HG03039 (cell line): ENCODE measurements at regions not wholly inside any gene's neighbourhood (a gene's known extent, or its start where the extent isn't known, plus 50 kb on each side); places are given as distances from the start of the nearest gene placed in this dataset.

Experiments used
- ATAC-seq: cut with Tn5 transposase; IDR thresholded peaks from one replicate; pipeline ENCODE4 v1.9.1; 2021; ENCODE audit warnings: mild to moderate bottlenecking, moderate library complexity; ENCODE audit not compliant: unreplicated experiment

DNA sequence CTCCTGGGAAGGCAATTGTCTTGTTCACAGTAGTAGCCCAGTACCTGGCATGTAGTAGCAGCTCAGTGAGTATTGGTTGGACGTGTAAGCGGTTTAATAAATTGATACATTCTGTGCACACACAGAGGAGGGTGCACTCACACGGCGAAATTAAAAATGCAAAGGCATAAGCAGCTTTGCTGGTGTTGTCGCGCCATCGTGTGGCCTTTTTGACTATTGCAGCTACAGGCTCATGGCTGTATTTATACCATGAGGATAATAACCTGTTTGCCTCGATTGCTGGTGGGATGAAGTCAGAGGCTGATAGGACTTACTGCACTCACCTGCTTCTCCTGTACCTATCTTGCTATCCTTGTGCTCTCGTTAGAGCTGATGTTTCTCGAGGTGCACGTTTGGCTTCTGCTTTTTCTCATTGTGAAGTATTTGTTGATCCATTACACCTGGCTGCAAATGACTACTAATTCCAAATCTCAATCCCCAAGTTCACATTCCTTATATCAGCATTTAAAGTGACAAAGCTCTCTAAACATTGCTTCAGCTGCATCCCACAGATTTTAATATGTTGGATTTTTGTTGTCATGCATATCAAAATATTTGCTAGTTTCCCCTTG lies 61.5 kb downstream of the TBXT start:
- ATAC-seq, result no peak

DNA sequence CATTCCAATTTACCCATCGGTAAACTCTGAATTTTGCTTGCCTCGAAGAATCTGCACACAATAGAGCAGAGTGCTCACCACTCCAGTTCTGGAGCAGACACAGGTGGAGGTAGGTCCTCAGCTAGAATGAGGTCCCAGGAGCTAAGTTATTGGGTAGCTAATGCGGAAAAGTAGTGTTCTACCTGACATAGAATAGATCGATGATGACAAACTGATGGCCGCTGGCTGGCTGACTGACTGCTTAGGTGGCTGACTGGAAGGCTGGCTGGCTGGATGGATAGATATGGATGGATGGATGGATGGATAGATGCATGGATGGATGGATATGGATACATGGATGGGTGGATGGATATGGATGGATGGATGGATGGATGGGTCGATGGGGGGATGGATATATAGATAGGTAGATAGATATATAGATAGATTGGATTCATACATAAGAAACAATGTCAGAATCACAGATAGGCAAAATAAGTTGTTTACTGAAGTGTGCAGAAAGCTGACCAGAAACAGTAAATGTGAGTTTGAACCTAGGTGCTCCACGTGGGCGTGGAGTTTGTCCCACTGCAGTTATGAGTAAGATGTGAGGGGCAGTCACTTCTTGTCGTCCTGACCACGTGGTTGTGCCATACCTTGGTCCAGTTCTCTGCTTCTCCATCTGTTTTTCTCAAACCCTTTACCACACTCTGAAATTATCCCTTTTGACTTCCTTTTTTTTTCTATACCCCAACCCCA lies 62.1 kb downstream of the TBXT start:
- ATAC-seq, result no peak

DNA sequence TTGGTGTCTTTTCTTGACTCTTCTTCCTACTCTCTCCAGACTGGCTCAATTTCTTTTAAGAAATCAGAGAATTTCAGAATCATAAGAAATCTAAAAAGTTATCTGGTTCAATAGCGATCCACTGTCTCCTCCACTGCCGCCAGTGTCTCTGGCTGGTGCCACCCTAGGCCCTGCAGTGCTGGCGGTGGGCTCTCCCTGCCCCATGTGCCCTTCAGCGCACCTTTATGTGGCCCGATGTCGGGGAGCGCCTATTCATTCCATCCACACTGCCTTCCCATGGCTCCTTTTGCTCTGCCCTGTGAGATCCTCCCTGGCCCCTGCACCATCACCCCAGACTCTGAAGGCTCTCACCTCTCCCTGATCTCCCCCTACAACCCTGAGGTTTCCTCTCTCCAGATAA lies 62.8 kb downstream of the TBXT start:
- ATAC-seq, result no peak

DNA sequence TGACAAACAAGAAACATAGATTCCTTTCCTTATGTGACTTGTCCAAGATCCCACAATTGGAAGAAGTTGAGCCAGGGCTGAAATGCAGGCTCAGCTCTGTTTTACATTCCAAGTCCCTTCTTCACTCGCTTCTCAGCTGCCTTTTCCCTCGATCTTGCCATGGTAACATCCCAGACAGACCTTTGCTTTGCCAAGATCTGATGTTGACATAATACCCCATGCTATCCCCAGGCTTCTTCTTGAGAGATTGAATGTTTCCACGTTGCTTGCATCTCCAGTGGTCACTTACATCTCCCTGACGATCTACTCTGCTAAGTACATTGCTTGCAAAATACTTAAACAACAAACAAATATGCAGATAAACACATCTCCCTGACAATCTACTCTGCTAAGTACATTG lies 63.5 kb downstream of the TBXT start:
- ATAC-seq, result no peak

DNA sequence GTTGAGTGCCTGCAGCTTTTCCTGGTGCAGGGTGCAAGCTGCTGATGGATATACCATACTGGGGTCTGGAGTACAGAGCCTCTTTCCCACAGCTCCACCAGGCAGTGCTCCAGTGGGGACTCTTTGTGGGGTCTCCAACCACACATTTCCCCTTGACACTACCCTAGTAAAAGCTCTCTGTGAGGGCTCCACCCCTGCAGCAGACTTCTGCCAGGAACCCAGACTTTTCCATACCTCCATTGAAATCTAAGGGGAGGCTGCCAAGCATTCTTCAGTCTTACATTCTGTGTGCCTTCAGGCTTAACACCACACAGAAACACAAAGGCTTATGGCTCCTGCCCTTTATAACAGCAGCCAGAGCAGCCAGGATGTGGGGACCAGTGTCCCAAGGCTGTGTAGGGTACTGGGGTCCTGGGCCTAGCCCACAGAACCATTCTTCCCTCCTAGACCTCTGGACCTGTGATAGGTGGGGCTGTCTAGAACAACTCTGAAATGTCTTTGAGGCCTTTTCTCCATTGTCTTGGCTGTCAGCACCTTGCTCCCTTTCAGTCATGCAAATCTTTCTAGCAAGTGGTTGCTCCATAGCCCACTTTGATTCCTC lies 65.7 kb downstream of the TBXT start:
- ATAC-seq, result no peak

DNA sequence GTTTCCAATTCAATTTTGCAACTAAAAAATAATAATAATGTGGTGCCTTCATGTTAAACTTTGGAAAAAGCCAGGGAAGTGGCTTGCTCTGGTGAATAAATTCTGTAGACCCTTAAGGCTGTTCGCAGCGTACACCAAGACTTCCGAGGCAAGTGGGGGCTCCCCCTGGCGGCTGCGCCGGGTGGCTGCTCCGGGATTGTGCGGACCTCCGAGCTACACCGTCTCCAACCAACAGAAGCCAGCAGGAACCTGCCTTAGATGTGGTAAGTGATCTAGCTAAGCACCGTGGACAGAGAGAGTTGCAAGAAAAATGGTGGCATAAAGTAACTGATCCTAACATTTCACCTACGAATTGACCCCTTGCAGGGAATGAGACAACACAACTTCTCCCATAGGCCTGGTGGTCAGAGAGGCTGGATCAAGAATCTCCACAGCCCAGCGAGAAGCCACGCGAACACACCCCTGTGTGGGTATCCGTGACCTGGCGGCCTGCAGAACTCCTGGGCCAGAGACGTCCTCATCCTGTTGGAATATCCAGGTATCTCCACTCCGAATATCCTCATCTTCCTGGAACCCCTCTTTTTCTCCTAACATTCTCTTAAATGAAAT lies 69.6 kb downstream of the TBXT start:
- ATAC-seq, result no peak

DNA sequence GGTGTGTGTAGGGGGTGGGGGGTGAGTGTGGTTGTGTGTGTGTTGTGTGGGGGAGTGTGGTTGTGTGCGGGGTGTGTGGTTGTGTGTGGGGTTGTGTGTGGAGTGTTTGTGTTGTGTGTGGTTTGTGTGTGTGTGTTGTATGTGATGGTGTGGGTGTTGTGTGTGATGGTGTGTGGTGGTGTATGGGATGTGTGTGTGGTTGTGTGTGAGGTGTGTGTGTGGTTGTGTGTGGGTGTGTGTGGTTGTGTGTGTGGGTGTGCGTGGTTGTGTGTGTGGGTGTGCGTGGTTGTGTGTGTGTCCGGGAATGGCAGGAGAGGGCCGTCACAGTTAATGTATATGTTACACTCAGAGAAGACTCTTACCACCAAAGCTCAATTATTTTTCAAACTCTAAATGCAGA lies 79.8 kb downstream of the TBXT start:
- ATAC-seq, result no peak

DNA sequence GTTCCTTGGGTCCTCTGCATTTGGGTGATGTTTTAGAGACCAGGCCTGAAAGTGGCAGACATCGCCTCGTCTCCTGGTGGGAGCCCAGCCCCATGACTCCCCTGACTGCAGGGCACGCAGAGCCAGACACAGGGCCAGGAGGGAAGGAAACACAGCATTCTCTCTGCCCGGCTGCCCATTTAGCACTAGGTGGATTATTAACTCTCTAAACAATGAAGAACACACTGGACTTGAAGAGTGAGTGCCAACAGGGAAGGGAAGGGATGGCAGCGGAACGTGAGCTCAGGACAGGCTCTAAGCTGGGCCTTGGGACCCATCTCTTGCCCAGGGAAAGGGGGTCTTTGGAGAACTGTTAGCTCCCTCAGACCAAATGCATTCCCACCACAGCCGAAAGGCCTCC lies 80.4 kb downstream of the TBXT start:
- no peak for ATAC-seq

DNA sequence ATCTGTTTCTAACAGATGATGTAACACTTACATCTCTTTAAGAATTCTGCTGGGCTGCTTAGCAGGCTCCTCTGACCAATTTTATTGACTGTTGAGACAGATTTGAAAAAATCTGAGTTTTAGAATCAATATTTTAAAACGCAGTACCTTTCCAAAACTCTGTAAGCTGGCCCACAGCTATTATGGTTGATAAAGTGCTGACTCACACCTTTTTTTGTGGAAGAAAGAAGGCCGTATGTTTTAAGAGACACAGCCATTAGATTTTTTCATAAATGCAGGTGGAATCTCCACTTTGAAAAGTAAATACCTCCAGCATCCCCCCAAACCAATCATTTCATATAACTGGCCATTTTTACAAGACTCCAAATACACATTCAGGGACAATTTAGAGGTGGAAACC lies 82.2 kb downstream of the TBXT start:
- ATAC-seq, result no peak

DNA sequence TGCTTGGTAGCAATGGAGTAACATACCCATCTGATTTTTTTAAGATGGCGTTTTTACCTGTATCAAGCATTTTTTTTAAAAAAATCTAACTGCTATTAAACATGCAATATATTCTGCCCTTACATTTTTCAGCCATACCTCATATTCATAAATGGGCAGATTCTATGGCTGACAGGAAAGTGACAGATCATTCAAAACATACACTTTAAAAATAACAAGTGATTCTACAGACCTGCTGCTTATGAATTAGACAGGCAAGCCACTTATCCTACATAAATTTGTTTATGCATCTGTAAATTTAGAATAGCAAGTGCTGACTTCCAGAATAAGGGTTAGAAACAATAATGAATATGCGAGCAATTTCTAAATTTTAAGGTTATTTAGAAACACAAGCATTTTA lies 82.7 kb downstream of the TBXT start:
- no peak for ATAC-seq

DNA sequence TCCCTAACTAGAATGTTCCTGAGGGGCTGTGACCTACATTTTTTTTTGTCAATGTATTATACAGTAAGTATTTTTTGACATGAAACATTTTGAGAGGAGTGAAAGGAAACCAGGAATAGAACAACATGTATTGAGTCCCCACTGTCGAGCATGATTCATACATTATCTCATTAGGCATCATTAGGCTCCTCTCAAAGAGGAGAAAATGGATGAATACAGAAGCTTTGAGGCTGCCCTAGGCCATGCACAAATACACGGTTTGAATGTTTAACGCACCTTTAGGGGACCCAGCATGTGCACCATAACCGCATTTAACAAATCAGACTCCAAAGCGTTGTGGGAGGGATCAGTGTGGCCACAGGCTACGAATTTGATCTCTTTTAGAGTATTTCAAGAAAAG lies 87.8 kb downstream of the TBXT start:
- no peak for ATAC-seq

DNA sequence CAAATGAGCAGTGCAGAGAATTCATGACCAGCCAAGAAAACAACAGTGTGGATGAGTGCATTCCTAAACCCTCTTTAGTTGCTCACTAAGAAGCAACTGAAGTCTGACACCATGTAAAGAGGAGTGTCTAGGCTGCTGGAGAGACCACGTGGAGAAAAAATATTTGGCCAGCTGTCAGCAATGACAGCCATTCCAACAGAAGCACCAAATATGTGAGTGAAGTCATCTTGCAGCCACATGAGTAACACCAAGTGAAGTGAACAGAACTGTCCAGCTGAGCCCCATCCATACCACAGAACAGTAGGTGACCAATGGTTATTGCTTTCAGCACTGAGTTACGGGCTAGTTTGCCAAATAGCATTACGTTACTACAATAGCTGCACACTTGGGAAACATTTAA lies 89.4 kb downstream of the TBXT start:
- no peak for ATAC-seq

DNA sequence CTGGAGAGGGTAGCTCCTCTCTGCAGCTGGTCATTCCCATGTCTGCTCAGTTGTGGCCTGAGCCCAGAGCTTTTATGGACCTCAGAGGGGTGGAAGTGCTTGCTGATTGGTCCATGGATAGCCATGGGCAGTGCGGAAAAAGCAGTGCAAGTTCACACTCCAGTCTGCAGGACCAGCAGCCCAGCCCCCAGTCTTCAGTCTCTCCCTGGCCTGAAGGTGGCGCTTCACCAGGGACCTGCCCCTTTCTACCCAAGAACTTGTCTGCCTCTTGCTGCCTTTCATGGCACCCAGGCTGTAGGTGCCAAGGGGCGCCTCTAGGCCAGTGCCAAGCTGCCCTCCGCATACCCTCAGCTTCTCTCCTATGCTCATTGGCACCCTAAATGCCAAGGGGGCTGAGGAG lies 91.0 kb downstream of the TBXT start:
- no peak for ATAC-seq

DNA sequence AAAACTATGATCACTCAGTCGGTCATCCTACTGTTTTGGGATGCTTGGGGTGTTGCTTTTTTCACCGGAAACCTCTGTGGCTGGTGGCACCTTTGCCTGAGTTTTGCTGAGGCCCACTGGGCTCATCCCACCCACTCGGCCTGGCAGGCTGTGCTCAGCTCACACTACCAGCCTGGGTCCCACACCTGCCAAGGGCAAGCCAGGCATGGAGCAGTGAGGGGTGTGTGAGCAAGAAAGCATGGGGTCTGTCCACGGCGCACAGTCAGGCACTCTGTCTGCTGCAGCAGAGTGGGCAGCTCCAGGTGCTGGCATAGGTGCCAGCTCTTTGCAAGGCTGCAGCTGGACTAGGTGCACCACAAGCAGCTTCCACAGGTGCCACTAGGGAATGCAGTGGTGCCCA lies 91.7 kb downstream of the TBXT start:
- no peak for ATAC-seq

DNA sequence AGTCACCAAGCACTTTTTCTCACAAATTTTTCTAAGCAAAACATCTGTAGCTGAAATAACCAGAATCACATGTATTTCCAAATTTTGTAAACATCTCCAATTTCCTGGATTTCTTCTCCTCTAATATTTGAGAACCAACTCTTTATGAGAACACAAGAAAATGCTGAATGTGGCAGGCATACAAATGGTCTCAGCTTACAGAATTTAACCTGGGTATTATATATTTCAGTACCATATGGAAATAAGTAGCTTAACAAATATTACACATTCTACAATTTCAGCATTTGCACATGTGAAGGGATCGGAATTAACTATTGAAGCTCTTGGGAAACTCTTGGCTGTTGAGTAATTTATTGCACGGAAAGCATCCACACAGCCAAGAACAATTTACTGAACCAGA lies 92.5 kb downstream of the TBXT start:
- no peak for ATAC-seq

DNA sequence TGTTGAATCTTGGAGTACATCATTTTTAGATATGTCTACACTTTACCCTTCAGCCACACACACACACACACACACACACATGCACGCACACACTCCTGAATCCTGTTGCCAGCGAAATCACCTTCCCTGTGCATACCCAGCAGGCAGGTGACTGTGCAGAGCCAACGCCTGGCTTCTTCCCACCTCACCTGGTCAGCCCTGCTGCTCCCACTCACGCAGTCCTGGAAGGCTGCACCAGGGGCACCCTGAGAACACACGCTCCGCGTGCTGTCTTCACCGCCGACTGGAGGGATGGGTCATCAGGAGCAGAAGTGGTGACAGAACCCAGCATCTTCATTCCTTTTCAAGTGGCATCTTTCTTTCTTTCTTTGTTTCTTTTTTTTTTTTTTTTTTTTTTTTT lies 94.6 kb downstream of the TBXT start:
- no peak for ATAC-seq

DNA sequence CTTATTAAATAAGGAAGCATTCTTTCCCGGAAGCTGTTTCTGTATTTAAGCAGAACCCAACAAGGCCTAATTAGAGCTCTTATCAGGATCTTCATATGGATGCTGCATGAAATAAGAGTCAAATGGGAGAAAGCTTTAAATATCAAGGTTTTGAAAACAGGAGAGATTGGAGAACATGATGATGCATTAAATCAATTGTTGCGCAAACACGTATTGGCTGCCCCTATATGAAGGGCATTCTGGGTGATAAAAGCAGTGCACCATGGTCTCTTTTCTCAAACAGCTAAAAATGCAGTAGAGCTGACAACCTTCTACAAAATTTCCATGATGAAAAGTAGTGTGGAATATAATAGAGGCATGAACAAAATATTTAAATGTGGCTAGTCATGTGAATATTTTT lies 98.9 kb downstream of the TBXT start:
- ATAC-seq, result no peak

DNA sequence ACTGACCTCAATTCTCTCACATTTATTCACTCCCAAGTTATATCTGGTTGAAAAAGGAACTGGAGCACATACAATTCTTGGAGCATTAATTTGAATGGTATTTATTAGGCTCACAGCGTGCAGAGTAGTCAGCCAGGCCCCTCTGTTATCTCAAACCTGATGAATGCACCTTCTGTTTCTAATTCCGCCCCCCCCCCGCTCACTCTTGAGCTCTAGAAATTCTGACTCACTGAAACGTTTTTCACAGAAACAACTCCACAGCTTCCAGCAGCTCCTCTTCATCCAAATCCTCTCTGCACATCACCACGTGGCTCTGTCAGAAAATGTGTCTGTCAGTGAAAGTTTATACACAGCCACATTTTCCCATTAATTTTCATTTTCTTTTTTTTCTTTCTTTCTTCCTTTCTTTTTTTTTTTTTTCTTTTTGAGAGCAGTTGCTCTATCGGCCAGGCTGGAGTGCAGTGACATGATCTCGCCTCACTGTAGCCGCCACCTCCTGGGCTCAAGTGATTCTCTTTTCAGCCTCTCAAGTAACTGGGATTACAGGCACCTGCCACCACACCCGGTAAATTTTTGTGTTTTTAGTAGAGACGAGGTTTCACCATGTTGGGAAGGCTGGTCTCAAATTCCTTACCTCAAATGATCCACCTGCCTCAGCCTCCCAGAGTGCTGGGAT lies 109.4 kb downstream of the TBXT start:
- ATAC-seq, result no peak

DNA sequence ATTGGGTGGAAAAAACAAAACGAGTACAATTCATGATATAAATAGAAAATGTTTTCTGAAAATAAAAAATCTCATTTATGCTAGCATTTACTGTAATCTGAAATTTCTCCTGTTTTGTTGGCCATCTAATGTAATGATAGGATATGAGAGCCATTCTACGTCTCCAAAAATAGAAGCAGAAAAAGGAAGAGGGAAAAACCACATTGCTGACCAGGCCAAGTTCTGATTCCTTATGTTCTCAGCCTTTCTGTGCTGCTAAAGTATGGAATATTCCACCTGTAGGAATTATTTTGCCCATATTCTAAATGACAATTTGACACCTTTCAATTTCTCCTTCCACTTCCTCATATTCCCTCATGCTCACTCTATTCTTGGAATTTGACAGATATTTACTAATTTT lies 110.2 kb downstream of the TBXT start:
- no peak for ATAC-seq

DNA sequence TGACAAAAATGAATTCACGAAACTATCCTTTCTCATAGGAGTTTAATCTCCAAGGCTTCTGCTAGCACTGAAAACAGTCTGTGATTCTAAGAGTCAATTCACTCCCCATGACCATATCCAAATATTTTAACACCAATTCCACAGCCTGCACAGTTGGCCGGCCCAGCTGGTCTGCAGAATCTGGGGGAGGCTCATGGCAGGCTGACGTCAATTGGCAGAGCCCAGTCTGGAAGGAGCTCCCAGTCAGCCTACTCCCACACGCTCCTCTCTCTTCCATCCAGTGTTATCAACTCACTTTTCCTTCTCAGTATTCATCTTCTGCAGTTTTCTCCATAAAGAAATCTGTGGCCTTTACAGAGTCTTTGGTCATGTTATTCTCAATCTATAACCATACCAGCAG lies 111.0 kb downstream of the TBXT start:
- ATAC-seq, result no peak

DNA sequence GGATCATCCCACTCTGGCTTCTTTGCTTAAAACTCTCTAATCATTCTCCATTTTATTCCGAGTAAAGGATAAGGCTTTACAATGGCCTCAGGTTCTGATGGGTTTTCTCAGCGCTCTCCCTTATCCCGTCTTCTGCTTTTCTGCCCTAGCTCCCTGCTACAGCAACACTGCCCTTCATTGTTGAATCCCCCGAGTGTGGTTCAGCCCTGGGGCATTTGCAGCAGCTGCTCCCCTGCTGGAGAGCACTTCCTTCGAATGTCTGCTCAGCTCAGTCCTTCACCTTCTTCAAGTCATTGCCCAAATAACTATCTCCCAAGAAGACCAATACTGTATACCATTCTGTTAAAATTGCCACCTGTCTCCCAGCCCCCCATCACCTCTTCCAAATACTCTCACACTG lies 111.8 kb downstream of the TBXT start:
- no peak for ATAC-seq

DNA sequence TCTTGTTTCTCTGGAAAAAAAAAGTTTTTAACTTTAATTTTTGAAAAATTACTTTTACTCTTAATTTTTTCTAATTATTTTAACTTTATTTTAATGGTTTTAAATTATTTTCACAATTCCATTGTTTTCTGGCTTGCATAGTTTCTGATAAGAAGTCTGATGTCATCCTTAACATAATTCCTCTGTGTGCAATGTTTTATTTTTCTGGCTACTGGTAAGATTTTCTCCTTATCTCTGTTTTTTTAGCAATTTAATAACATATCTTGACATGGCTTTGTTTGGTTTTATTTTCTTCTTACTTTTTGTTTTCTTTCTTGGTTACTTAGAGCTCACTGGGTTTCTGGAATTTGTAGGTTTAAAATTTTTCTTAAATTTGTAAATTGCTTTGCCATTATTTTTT lies 114.8 kb downstream of the TBXT start:
- ATAC-seq, result no peak
